Hepatocyte (in vitro differentiated cells): ENCODE measurements at regions not wholly inside any gene's neighbourhood (a gene's known extent, or its start where the extent isn't known, plus 50 kb on each side); places are given as distances from the start of the nearest gene placed in this dataset.

ENCODE experiments used
- CTCF ChIP-seq: fragments of 200-600 bp; sonication (generic); IDR thresholded peaks from 2 replicates; pipeline ENCODE4 v1.5.1; 2016; ENCODE audit warnings: antibody characterized with exemption, mild to moderate bottlenecking; ENCODE audit not compliant: poor library complexity
- EZH2 ChIP-seq: fragments of 200-600 bp; sonication (generic); IDR thresholded peaks from 2 replicates; pipeline ENCODE4 v1.6.1; 2016; ENCODE audit warnings: antibody characterized with exemption, mild to moderate bottlenecking, borderline replicate concordance
- EZH2phosphoT487 ChIP-seq: fragments of 200-600 bp; sonication (generic); IDR thresholded peaks from one replicate; pipeline ENCODE4 v1.6.1; 2018; ENCODE audit warnings: antibody characterized with exemption, mild to moderate bottlenecking, low read depth, moderate library complexity; ENCODE audit not compliant: unreplicated experiment, severe bottlenecking

DNA sequence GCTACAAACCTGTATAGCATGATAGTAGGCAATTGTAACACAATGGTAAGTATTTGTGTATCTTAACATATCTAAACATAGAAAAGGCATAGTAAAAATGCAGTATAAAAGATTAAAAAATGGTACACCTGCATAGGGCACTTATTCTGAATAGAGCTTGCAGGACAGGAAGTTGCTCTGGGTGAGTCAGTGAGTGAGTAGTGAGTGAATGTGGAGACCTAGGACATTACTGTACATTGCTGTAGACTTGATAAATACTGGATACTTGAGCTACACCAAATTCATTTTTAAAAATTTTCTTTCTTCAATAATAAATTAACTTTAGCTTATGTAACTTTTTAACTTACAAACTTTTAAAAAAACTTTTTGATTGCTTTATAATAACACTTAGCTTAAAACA lies 68.2 kb upstream of the MAML3 start:
- no peak for TF ChIP-seq CTCF
- no peak for TF ChIP-seq EZH2phosphoT487
- TF ChIP-seq EZH2, result no peak
